HG03135 (cell line): ENCODE measurements at regions not wholly inside any gene's neighbourhood (a gene's known extent, or its start where the extent isn't known, plus 50 kb on each side); places are given as distances from the start of the nearest gene placed in this dataset.

Experiments used
- ATAC-seq: cut with Tn5 transposase; IDR thresholded peaks from one replicate; pipeline ENCODE4 v1.9.1; 2021; ENCODE audit warnings: mild to moderate bottlenecking, moderate library complexity; ENCODE audit not compliant: unreplicated experiment

DNA sequence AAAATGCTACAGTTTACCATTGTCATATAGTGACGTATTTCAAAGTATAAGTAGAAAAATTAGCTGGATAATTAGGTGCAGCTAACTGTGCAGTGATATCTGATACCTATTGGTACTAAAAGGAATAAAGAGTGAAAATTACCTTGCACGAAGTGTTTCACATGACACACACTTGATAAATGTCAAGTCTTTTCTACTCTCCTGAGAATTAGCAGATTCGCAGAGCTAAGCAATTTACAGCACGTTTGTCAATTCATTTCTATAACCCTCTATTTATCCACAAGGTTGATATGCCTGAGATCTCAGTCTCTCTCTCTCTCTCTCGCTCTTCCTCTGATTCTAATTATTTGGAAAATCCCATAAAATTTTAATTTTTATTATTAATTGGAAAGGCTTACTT lies 1109.0 kb downstream of the EFNB2 start:
- no peak for ATAC-seq

DNA sequence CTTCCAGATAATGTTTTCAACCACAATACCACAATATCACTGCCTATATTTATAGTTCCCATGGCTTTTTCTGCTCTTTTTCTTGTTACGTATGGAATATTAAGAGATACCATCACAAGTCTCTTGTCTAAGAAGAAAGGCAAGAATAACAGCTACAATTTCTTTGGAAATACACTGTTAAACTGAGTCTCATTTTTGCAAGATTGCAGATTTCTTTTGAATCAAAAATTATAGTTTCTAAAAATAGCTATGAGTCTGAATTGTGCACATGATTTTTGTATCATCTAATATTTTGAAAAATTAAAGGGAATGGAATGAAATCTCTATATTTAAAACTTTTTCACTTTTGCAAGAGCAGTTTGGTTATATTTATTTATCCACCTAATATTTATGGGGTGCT lies 1120.8 kb downstream of the EFNB2 start:
- no peak for ATAC-seq

DNA sequence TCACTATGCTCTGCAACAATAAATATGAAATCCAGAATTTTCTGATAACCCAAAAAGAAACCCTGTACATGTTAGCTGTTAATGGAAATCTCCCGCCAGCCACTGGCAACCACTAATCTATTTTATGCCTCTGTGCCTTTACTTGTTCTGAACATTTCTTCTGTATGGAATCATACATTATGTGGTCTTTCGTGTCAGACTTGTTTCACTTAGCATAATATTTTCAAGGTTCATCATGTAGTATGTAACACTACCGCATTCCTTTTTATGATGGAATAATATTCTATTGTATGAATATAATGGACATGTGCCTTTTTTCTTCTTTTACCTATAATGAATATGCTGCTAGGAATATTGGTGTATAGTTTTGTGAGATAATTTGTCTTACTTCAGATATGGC lies 1123.3 kb downstream of the EFNB2 start:
- no peak for ATAC-seq

DNA sequence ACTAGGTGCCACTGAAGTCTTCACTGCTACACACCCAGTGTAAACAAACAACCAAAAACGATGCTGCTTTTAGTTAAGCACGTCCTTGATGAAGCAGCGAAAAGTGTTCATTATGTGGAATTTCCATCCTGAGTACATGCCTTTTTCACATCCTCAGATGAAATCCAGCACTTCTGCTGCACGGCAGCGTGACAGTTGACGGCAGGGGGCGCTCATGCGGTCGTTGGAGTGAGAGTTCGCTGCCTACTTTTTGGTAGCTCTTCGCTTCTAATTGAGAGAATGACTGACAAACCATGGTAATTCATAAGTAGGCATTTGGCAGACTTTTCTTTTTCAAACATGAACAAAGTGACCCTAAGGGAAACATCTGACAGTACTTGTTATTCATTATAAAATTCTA lies 1124.9 kb downstream of the EFNB2 start:
- no peak for ATAC-seq

DNA sequence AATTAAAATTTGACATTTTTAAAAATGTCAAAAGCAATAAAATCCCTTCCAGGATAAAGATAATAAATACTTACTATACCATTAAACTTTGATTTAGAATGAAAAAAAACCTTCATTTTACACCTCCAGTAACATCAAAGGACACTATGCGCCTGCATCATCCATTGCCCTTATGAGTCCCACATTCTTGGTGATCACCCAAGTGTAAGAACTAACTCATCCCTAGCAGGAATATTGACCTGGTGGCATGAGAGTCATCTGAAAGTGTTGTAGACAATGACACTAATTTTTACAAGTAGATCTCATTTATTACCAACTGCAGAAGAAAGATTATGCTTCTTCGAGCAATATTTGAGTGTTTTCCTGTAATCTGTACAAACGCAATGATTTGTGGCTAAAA lies 1128.9 kb downstream of the EFNB2 start:
- no peak for ATAC-seq

DNA sequence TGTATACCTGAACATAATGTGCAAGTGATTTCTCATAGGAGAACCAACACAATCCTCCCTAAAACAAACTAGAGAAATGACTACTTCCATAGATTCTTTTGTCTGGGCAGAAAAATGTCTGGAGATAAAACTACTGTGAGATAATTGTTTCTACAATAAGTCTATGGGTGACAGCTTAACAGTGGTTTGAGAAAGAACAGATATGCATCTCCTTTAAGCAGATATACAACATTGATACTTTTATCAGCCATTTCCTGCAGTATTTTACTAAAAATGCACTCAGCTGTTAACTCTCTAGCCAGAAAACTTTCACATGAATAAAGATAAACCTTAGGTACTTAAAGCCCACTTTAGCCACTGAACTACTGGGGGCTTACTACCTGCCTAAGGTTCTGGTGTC lies 1132.4 kb downstream of the EFNB2 start:
- ATAC-seq: no peak

DNA sequence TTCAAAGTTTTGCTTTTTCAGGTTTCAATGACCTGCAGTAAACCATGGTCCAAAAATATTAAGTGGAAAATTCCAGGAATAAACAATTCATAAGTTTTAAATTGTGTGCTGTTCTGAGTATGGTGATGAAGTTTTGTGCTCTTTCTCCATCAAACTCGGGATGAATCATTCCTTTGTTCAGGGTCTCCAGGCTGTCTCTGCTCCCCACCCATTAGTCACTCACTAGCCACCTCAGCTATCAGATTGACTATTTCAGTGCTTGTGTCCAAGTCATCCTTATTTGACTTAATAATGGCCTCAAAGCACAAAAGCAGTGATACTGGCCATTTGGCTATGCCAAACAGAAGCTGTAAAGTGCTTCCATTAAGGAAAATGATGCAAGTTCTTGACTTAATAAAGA lies 1140.4 kb downstream of the EFNB2 start:
- ATAC-seq: no peak

DNA sequence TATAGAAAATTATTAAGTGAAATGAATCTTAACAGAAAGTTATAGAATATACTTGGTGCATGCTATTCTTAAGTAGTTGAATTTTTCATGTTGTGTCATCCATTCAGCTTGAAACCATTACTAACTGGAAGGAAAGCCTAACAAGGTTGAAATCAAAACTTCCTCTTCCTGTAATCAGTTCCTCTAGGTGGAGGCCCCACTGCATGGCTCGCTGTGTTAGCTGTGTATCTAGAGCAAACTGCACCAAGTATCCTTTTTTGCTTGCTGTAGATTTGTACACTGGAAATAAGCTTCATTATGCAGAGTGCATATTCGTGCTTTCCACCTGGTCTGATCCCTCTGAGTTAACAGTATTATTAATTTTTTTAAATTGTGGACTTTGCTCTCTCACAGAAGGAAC lies 1146.1 kb downstream of the EFNB2 start:
- no peak for ATAC-seq

DNA sequence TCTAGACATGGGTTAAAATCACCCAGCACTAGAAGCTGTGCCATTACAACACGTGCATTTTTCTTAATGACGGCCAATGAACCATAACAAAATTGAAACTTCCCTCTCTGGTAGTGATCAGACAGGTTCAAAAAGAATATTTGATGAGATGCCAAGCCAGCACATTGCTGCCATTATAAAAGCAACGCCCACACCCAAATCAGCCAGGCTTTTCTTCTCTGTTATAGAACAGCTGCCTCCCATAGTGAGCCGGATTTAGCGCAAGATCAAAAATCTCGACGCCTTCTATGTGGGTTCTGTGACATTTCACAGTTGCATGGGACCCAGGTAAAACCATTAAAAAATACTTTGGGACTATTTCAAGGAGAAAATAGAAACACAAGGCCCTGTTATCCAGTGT lies 1158.0 kb downstream of the EFNB2 start:
- no peak for ATAC-seq

DNA sequence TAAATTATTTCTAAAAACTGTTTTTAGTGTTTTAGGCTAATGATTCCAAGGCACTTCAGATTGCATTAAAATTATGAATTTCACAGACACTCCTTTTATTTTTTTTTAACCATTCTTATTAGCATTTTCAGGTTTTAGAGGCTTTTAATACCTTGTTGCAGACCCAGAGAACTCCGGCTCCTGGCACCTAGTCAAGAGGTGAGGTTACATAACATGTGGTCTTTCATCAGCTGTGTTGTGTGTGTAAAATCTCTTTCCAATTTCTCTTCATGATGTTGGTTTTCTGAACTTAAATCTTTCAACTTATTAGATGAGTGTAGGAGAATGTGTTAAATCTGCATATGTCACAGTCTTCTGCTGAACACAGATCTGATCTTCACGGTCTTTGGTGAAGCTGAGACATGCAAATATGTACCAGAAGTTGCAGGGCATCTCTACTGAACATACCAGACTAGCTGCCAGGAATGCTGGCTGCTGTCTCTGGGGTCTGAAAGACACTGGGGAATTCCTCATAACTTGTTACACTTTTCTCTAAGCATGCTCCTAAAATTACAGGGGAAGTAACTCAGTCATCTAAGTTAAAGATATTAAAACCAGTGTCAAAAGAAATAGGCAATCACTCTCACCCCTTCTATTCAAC lies 1165.3 kb downstream of the EFNB2 start:
- no peak for ATAC-seq

DNA sequence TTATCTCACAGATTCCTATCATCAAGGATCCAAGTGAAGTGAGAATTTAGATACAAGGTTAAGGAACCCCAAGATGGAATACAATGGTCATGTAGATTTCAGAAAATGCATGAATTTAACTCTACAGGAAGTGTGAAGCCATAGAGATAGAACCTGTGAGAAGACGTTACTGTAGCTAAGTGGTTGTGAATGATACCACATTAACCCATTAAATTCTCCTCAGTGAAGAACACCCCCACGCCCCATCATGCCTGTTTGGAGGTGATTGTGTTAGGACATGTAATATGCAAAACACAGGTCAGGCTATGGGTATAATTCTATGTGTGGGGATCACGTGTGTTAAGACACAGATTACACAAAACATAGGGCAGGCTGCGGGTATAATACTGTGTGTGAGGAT lies 1166.7 kb downstream of the EFNB2 start:
- no peak for ATAC-seq

DNA sequence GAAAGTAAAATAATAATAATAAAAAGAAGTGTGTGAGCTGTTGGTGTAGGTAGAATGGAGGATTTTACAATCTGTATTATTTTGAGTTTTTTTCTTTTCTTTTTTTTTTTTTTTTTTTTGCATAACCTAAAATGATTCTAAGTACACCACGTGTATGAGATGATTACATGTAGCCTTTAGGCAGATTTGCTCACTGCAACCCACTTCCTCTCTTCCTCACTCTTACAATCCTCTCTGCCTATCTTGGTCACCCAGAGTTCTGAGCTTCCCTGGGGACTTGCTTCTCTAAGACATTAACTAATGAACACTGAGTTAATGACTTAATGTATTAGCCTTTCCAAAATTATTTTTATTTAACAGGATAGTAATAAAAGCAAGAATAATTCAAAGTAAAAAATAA lies 1169.6 kb downstream of the EFNB2 start:
- ATAC-seq: no peak

DNA sequence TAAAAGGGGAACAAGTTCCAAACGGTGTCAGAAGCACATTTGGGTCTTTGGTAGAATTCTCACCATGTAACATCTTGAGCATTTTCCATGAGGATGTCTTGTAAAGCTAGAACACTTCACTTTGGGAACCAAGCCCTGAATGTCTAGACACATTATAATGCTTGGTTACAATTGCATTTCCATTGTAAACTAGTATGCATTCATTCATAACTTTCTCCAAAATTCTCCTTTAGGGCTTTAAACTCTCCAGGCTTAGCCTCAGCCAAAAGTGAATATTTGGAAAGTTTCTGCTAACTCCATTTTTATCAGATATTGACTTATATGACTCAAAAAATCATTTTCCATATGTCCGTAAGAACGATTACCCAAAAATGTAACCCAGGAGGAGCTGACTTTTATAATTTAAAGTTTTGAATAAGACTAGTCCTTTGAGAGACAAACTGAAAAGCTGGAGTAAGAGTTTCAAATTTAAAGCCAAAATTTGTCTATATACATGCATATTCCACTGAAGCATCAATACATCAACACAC lies 1170.4 kb downstream of the EFNB2 start:
- ATAC-seq: no peak

DNA sequence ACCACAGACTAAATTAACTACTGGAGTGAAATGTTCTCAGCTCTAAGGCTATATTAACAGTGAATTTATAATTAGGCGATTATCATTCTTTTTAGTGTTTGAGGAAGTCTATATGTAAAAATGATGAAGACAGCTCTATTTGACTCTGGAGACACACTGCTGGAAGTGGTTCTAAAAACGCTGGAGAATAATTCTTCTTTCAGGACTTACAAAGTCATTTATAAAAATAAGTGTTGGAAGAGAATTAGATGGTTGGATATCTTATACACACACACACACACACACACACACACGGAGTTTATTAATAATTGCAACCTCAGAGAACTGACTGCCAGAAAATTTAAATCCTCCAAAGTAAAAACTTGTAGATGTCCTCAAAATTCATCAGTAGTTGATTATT lies 1171.3 kb downstream of the EFNB2 start:
- no peak for ATAC-seq

DNA sequence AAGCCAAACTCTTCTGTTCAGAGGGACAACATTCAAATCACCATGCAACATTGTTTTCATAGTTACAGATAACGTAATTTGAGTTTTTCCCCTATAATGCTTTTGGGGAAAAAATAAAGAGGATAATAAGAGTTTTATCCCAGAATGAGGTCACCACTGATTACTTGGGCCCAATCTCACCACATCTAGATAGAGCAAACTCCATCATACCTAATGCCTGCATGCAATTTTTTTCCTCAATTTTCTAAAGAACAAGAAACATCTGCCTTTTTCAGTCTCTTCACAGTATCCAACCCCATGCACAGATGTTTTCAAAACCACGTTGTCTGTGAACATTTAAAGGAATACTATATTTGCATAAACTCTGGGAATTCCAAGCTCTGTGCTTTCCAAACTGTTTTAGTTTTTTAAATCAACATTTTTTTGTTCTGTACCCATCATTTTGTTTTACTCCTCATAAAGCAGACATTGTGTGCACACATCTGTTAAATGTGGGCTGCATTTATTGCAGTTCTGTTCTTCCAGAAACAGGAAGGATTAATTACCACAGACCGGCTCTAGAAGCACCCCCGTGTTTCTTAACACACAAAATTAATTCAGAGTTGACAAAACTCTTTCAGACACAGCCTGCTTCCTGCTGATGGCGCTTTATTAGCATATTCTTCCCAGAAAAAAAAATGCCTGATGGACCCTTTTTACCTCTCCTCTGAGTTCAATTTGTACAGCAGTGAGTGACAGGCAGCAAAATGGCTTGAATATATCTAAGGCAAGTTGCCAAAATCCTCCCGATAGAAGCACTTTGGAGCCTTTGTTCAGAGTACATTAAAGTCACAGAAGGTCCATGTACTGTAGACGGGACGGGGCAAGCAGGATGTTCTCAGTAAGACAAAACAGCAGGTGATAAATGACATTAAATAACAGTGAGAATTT lies 1171.9 kb downstream of the EFNB2 start:
- no peak for ATAC-seq

DNA sequence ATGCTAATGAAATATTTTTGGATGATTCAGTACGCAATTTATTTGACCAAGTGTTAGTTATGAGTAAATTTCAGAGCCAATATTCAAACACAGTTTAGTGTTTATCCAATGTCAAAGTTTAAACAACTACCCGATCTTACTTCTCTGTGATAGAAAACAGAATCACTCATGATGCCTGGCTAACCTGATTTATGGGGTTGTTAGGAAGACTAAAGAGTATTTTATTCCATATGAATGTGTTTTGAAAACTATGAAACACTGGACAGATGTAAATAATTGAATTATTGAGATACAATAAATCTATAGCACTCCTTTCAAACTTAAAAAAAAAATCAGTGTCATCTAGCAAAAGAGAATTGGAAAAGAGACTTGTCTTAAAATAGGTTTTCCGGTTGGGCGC lies 1181.8 kb downstream of the EFNB2 start:
- no peak for ATAC-seq

DNA sequence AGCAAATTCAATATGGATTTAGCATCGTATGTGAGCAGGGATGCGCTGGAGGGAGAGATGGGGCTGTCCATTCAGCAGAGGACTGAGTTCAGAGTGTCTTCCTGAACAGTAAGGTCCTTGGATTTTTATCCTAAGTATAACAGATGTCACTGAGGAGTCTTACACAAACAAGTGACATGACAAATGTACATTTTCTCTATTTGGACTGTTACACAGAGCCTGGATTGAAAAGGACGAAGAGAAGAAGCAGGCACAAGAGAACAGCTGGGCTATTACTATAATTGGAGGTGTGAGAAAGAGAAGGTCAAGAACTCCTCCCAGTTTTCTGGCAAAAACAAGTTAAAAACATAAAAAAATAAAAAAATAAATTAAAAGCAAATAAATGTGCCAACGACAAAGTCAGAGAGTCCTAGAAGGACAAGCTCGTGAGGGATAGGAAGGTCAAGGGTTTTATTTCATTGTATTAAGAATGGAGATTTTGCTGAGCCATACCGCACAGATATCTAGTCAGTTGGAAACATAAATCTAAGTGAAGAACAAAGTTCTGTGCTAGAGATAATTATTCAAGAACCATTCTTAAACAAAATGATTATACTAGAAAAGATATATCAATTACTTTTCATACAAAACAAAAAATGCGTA lies 1186.3 kb downstream of the EFNB2 start:
- no peak for ATAC-seq

DNA sequence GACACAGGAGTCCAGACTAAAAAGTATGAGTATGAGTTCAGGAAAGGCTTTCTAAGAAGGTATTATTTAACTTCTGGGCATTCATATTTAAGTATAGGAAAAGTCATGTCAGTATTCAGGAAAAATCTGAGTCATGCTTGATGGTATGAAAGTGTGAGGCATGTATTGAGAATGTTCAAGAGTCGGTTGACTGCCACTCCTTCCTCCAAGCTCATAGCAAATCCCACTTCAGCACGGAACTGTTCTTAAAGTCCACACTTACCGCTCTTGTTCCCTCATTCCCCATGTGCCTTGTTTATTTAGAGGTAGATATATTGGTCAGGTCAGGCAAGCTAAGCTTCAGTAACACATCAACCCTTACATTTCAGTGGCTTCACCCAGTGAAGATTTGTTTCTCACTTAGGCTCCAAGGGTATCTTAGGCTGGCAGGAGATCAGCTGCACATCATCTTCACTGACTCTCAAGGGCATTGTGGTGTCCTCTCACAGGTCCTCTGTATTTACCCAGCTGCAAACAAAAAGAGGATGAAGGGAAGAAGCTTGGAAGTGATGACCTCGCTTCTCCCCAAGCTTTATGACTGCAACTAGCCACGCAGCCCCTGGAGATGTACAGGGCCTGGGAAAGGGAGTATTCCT lies 1189.2 kb downstream of the EFNB2 start:
- ATAC-seq: no peak

DNA sequence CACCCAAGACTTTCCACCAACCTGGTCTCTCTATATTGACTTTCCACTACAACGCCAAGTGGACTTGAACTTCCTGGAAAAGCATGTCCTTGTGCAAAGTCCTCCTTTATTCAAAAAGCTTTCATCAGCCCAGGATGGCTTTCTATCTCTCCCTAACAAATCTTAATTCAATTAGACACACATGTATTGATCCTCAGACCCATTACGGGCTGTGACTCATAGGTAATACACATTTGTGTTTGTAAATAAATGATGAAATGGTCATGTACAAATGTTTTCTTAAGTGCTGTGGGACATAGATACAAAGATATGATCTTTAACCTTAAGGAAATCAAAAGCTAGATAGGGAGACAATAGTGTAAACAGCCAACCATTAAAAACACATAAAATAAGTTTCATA lies 1189.7 kb downstream of the EFNB2 start:
- ATAC-seq: no peak

DNA sequence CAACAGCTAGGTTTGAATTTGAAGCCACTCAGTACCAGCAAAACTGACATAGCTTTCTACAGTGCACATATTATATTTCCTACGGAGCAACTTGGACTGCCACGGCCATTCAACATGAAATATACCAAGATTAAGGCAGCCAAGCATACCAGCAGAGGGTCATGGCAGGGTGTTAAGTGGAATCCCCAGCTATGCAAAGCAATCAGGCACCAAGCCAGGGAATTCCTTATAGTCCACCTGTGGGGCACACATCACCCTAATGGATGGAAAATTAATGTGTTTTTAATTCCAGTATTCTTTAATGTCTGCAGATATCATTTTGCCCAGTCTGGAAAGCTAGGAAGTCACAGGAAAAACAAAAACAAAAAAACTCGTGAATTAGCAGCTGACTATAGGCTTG lies 1190.3 kb downstream of the EFNB2 start:
- no peak for ATAC-seq

DNA sequence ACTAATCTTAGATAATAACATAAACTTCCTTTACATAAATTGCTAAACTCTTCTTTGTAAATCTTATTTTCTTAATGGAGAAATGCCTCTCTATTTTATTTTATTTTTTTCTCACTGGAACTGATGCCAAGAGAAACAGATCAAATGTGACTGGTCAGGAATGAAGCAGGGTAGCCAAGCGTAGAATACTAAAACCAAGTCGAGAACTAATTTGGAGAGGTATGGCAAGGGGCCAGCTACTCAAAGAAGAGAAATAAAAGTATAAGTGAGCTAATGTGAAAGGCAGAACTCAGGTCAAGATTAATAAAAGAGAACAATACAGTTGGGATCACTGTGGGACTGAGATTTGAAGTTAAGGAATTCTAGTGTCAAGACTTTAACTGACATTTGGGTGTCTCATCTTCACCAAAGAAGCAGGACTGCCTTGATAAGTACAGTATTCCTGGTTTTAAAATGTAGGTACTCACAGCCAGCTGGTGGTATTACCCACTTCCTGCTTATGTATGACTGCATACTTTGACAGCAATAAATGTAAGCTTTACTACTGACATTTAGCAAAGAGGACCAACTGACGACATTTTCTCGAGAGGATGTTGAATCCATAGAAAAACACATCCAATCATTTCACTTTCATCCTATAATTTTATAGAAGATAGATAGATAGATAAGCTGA lies 1192.2 kb downstream of the EFNB2 start:
- no peak for ATAC-seq
